Choroid plexus epithelial cell (primary cell): ENCODE measurements at regions not wholly inside any gene's neighbourhood (a gene's known extent, or its start where the extent isn't known, plus 50 kb on each side); places are given as distances from the start of the nearest gene placed in this dataset.

ENCODE experiments used
- DNase-seq: peaks from one replicate; pipeline ENCODE4 v3.0.0-alpha.2; 2010; ENCODE audit warnings: low read depth
- H3K4me3 ChIP-seq: 2 replicates; pipeline ENCODE4 v1.5.1; 2011; ENCODE audit warnings: low read depth, mild to moderate bottlenecking, control low read depth, low read length, moderate library complexity
- TF ChIP-seq, protein P1 (sequence below): conservative IDR thresholded peaks from 2 replicates; pipeline ENCODE4 v1.5.1; 2011; ENCODE audit warnings: low read depth, mild to moderate bottlenecking, control low read depth, inconsistent platforms, low read length, moderate library complexity

DNA sequence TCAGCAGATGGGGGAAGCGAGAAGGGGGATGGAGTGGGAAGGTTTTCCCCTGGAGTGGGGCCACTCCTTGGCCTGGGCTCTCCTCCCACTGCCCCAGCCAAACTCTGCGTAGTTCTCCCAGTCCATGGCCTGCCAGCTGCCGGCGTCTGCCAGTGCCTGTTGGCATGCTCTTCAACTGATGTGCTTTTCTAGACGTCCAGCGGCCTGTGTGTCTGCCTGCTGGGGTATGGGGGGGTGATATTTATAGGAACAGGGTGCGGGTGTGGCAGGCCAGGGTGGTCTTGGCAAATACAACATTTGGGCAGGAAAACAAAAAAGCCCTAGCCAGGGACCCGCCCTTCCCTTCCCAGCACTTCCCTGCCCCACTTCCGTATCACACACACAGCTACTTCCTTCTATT is 786.3 kb upstream of the NOVA1 start:
- H3K4me3 ChIP-seq = no peak overlapping the region
- DNase-seq = no peak
- TF ChIP-seq, protein P1, sequence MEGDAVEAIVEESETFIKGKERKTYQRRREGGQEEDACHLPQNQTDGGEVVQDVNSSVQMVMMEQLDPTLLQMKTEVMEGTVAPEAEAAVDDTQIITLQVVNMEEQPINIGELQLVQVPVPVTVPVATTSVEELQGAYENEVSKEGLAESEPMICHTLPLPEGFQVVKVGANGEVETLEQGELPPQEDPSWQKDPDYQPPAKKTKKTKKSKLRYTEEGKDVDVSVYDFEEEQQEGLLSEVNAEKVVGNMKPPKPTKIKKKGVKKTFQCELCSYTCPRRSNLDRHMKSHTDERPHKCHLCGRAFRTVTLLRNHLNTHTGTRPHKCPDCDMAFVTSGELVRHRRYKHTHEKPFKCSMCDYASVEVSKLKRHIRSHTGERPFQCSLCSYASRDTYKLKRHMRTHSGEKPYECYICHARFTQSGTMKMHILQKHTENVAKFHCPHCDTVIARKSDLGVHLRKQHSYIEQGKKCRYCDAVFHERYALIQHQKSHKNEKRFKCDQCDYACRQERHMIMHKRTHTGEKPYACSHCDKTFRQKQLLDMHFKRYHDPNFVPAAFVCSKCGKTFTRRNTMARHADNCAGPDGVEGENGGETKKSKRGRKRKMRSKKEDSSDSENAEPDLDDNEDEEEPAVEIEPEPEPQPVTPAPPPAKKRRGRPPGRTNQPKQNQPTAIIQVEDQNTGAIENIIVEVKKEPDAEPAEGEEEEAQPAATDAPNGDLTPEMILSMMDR = no peak

DNA sequence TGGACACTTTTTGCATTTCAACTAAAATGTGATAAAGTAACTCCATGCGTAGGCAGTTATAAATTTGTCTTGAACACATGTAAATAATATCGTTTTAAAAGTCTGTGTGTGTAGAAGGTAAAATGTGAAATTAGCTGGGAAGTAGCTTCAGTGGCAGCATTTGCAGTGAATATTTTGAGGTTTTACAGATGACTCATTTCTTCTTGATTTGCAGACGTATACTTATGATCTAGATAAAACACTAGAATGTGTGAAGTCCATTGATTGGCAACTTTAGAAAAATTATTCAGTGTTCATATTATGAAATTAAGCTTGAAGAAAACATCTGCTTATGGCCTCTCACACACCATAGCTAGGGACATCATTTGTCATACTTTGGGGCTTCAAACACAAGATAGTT is 788.6 kb upstream of the NOVA1 start:
- TF ChIP-seq, protein P1 = no peak
- DNase-seq = no peak
- H3K4me3 ChIP-seq = no peak overlapping the region

DNA sequence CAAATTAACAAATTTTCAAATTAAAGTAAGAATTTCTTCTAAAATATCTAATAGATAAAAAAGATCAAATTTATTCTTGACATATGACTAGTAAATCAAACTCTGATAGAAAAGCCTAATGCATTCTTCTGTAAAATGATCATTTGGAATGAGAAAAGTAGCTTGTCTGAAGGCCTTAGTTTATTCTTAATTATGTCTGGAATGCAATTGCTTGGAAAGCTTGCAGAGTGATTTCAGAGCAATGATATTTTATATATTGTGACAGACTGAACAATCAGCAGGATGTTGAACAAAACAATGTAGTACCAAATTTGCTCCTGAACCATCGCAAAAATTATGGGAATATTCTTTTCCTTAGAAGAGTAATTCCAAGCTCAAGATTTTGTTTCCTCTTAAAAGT is 789.6 kb upstream of the NOVA1 start:
- H3K4me3 ChIP-seq = no peak overlapping the region
- TF ChIP-seq, protein P1 = no peak
- no peak for DNase-seq

DNA sequence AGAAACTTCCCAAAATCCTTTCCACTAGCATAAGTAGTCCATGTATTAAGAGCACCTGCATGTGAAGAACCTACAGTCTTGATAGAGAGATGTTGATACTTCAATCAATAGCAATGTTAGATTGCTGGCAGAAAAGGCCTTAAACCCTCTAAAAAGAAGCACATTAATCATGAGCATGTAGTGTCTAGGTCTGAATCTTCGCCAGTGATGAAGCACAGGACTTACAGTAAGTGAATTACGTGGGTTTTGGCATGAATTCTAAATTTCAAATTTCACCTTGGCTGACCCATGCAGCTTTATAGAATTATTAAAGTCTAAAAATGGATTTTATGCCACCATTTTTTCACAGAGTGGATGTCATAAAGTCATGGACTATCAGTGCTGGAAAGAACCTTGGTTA is 791.6 kb upstream of the NOVA1 start:
- DNase-seq = no peak
- H3K4me3 ChIP-seq = no peak overlapping the region
- TF ChIP-seq, protein P1 = no peak

DNA sequence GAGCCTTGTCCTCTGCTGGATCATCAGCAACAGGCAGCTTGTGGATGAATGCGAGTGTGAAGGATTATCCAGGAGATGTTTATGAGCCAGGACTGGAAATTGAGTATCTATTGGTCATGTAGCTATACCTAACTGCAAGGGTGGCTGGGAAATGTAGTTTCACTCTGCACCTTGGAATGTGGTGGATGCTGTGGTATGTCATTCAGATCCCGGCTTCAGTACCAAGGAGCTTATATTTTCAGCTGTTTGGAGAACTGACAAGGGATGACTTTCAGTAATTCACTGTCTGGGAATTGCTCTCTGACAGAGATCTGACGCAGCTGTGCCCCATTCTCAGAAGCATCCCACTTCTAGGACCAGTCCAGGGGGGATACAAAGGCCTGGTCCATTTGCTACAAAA is 792.3 kb upstream of the NOVA1 start:
- DNase-seq = no peak

DNA sequence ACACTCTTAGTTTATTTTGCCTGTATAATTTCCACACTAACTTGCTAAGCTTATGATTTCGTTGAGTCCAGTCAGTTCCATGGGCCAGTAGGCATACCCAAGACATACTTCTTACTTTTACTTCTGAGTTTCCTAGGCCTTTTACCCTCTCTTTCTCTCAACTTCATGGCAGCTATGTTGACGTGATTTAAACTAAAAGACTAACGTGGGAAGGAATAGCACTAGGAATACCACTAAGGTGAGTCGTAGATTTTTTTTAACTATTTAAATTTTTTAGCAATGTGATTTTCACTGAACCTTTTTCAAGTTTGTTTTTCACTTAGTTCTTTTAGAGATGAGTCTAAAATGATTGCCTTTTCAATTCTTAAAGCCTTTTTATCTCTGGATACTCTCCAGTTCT is 793.5 kb upstream of the NOVA1 start:
- no peak overlapping the region for H3K4me3 ChIP-seq
- TF ChIP-seq, protein P1 = no peak
- no peak for DNase-seq

More for the DNA sequence above, 792.3 kb upstream of the NOVA1 start:
- TF ChIP-seq, protein P1 = no peak
- no peak overlapping the region for H3K4me3 ChIP-seq

DNA sequence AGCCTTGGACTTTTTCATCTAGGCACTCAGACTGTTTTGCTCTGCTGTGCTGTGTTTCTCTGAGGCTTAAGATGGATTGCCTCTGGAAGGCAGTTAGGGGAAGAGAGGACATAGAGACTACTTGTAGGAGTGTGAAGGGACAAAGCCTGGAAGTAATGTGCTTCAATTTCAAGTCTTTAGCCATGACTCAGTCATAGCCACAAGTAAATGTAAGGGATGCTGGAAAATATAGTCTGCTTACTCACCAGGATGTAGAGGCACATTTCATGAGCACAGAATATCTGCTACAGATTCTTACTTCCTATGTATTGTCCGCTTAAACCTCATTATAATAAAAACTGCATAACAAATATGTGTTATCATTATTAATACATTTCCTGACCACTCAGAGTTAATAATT is 794.3 kb upstream of the NOVA1 start:
- no peak for DNase-seq
- TF ChIP-seq, protein P1 = no peak
- no peak overlapping the region for H3K4me3 ChIP-seq
